Ascending aorta (tissue), 2 donors: ENCODE measurements at regions not wholly inside any gene's neighbourhood (a gene's known extent, or its start where the extent isn't known, plus 50 kb on each side); places are given as distances from the start of the nearest gene placed in this dataset.

Experiments
- DNase-seq, 2 donors: peaks; one replicate each; pipeline ENCODE4 v3.0.0-alpha.2; 2019; ENCODE audit warnings: low spot score in 2 of 2
- H3K27ac ChIP-seq, 2 donors: fragments of 200-600 bp; sonication (generic); one replicate each; pipeline ENCODE4 v1.5.1; 2016 to 2017; ENCODE audit warnings: mild to moderate bottlenecking in 1 of 2
- H3K27me3 ChIP-seq: fragments of 200-600 bp; sonication (generic); one replicate; pipeline ENCODE4 v1.5.1; 2017
- H3K36me3 ChIP-seq, 2 donors: fragments of 200-600 bp; sonication (generic); one replicate each; pipeline ENCODE4 v1.5.1; 2016
- H3K4me1 ChIP-seq, 2 donors: fragments of 200-600 bp; sonication (generic); one replicate each; pipeline ENCODE4 v1.5.1; 2016 to 2017; ENCODE audit warnings: mild to moderate bottlenecking in 1 of 2
- H3K4me3 ChIP-seq, 2 donors: fragments of 200-600 bp; sonication (generic); one replicate each; pipeline ENCODE4 v1.5.1; 2016 to 2017; ENCODE audit warnings: mild to moderate bottlenecking in 1 of 2
- H3K9me3 ChIP-seq, 2 donors: fragments of 200-600 bp; sonication (generic); one replicate each; pipeline ENCODE4 v1.5.1; 2016
- intact Hi-C: fragments of 100-400 bp; cut with DNase I; formaldehyde crosslinking; loops from one replicate; pipeline ENCODE4 v1.15.1; 2023
- TF ChIP-seq, protein P1 (sequence below), 3 experiments: fragments of 200-600 bp in 2 of 3; fragments of 450-650 bp in 1 of 3; sonication (generic) in 2 of 3; IDR thresholded peaks; one replicate each; pipeline ENCODE4 v1.5.1; 2016 to 2019; ENCODE audit warnings: antibody characterized with exemption in 3 of 3, mild to moderate bottlenecking in 1 of 3, moderate library complexity in 1 of 3

- peaks cover 0 to 3% of the 10 kb centered on the region in 2 donors for H3K9me3 ChIP-seq
- H3K27me3 ChIP-seq: no peaks in the 10 kb centered on the region
- H3K27ac ChIP-seq: no peak overlapping the region
- TF ChIP-seq, protein P1, sequence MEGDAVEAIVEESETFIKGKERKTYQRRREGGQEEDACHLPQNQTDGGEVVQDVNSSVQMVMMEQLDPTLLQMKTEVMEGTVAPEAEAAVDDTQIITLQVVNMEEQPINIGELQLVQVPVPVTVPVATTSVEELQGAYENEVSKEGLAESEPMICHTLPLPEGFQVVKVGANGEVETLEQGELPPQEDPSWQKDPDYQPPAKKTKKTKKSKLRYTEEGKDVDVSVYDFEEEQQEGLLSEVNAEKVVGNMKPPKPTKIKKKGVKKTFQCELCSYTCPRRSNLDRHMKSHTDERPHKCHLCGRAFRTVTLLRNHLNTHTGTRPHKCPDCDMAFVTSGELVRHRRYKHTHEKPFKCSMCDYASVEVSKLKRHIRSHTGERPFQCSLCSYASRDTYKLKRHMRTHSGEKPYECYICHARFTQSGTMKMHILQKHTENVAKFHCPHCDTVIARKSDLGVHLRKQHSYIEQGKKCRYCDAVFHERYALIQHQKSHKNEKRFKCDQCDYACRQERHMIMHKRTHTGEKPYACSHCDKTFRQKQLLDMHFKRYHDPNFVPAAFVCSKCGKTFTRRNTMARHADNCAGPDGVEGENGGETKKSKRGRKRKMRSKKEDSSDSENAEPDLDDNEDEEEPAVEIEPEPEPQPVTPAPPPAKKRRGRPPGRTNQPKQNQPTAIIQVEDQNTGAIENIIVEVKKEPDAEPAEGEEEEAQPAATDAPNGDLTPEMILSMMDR (IDR thresholded peaks at IDR 0.05): no peak
- no peak overlapping the region for H3K4me3 ChIP-seq
- no peaks in the 10 kb centered on the region for H3K36me3 ChIP-seq
- DNase-seq: no peak
- no peaks in the 10 kb centered on the region for H3K4me1 ChIP-seq
- intact Hi-C loops: no loop called here
These were observed 551.4 kb upstream of the MGMT start for GRCh38 chr10:128915630-128916029.

GRCh38 chr10:128916383-128916782 lies 550.7 kb upstream of the MGMT start:
- H3K27me3 ChIP-seq: no peaks in the 10 kb centered on the region
- intact Hi-C loops: no loop called here
- H3K36me3 ChIP-seq: no peaks in the 10 kb centered on the region
- TF ChIP-seq, protein P1 (IDR thresholded peaks at IDR 0.05): no peak
- H3K4me3 ChIP-seq: no peak overlapping the region
- no peaks in the 10 kb centered on the region for H3K4me1 ChIP-seq
- DNase-seq: no peak
- H3K9me3 ChIP-seq: peaks cover 0 to 3% of the 10 kb centered on the region in 2 donors
- no peak overlapping the region for H3K27ac ChIP-seq

- H3K27ac ChIP-seq: no peak overlapping the region
These were observed 545.5 kb upstream of the MGMT start for GRCh38 chr10:128921389-128922022.

DNA sequence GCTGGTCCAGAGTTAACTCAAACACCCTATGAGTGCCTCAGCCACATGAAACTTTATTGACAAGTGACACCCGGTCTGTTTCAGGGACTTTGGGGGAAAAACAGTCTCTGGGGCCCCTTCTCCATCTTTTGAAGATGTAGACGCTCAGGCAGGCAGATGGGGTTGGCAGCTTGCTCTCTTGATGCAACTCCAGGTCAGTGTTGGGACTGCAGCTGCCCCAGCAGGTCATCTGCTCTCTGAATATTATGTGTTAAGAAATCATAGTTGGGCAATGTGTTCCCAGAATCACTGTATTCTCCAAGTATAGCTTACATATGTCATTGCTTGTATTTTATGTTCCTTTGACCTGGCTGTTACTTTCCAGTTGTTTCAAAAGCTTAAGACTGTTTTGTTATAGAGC lies 544.9 kb upstream of the MGMT start:
- no peak for DNase-seq
- H3K27me3 ChIP-seq: no peaks in the 10 kb centered on the region
- no peak overlapping the region for H3K4me3 ChIP-seq
- intact Hi-C loops: no loop called here
- peaks cover 0 to 3% of the 10 kb centered on the region in 2 donors for H3K9me3 ChIP-seq
- no peaks in the 10 kb centered on the region for H3K4me1 ChIP-seq
- no peak overlapping the region for H3K27ac ChIP-seq
- H3K36me3 ChIP-seq: no peaks in the 10 kb centered on the region
- TF ChIP-seq, protein P1 (IDR thresholded peaks at IDR 0.05): no peak

More at GRCh38 chr10:128921389-128922022, 545.5 kb upstream of the MGMT start:
- Histone ChIP-seq H3K9me3 (peaks cover 0 to 3% of the 10 kb centered on the region in 2 donors), H3K36me3 (no peaks in the 10 kb centered on the region), H3K4me1 (no peaks in the 10 kb centered on the region), H3K27me3 (no peaks in the 10 kb centered on the region), H3K4me3 (no peak overlapping the region)
- intact Hi-C loops: no loop called here
- TF ChIP-seq, protein P1 (IDR thresholded peaks at IDR 0.05): no peak
- no peak for DNase-seq

DNA sequence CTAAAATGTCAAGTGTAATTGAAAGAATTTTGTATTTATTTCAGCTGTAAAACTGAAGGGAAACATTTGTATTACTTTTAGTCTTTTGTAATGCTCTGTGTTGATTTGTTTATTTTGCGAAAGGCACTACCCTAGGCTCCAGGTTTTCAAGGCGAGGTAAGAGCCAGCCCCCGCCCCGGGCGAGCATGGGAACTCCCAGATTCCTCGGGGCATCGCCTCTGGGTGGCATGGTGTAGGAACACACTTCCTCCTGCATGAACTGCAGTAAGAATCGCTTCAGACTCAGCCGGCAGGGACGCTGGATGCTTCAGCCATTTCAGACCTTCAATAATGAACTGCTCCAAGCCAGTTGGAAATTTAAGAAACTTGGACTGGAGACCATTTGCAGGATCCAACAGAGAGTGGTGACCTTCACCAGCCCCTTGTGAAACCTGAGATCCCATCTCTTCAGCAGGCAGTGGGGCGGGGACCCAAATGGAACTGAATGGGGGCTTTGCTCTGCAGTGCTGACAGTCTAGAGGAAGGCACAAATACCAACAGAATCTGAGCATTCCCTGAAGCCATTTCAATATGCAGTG lies 544.3 kb upstream of the MGMT start:
- intact Hi-C loops: no loop called here
- Histone ChIP-seq H3K4me3 (no peak overlapping the region), H3K27ac (no peak overlapping the region), H3K27me3 (no peaks in the 10 kb centered on the region), H3K9me3 (peaks cover 0 to 3% of the 10 kb centered on the region in 2 donors), H3K4me1 (no peaks in the 10 kb centered on the region), H3K36me3 (no peaks in the 10 kb centered on the region)
- no peak for DNase-seq
- TF ChIP-seq, protein P1 (IDR thresholded peaks at IDR 0.05): no peak
